ENCODE measurements at regions not wholly inside any gene's neighbourhood (a gene's known extent, or its start where the extent isn't known, plus 50 kb on each side); places are given as distances from the start of the nearest gene placed in this dataset.

DNA sequence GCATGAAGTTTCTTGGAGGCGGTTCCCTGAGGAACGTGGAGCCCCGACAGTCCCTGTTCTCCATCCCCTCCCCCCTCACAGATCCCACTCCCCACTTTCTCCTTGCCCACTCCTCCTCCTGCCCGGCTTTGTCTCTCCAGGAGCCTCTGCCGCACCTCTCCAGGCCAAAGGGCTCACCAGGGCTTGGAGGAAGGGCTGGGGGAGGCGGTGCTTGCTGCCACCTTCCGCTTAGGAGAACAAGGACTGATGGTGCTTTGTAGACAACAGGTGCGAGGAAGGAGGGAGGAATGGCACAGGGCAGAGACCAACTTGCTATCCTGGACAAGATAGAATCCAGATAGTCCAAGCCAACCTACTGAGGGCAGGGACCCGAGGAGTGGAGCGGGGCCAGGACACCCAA lies 103.5 kb upstream of the SMAD3 start:
- TF ChIP-seq, protein P1, sequence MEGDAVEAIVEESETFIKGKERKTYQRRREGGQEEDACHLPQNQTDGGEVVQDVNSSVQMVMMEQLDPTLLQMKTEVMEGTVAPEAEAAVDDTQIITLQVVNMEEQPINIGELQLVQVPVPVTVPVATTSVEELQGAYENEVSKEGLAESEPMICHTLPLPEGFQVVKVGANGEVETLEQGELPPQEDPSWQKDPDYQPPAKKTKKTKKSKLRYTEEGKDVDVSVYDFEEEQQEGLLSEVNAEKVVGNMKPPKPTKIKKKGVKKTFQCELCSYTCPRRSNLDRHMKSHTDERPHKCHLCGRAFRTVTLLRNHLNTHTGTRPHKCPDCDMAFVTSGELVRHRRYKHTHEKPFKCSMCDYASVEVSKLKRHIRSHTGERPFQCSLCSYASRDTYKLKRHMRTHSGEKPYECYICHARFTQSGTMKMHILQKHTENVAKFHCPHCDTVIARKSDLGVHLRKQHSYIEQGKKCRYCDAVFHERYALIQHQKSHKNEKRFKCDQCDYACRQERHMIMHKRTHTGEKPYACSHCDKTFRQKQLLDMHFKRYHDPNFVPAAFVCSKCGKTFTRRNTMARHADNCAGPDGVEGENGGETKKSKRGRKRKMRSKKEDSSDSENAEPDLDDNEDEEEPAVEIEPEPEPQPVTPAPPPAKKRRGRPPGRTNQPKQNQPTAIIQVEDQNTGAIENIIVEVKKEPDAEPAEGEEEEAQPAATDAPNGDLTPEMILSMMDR (IDR thresholded peaks at IDR 0.05): no peak

DNA sequence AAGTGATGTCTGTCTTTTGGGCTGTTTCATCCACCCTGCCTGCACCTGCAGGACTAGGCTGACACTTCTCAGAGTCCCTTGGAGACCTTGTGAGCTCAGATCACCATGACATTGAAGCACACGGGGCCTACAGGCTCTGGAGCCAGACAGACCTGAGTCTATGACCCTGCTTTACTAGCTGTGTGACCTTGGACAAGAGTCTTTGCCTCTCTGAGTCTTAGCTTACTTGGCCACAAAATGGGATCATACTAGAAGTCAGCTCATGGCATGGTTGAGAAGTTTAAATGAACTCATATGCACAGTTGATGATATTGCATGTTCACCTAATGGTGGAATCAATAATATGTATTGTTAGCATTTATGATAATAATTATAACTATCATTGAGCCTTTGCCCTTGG lies 102.9 kb upstream of the SMAD3 start:
- DNase-seq: no peak
- no peak overlapping the region for H3K4me3 Mint-ChIP-seq
- peaks cover 7% of the 10 kb centered on the region for H3K27me3 Mint-ChIP-seq (ENCODE audit: low read depth, poor library complexity)
- TF ChIP-seq, protein P1 (IDR thresholded peaks at IDR 0.05): no peak
- no peaks in the 10 kb centered on the region for H3K9me3 Mint-ChIP-seq
- H3K4me1 Mint-ChIP-seq: peaks cover 39% of the 10 kb centered on the region
- no peak overlapping the region for H3K27ac Mint-ChIP-seq
- no peaks in the 10 kb centered on the region for H3K36me3 Mint-ChIP-seq (ENCODE audit: low read depth)

More for the DNA sequence above, 103.5 kb upstream of the SMAD3 start:
- Mint-ChIP-seq H3K27me3 (ENCODE audit: low read depth, poor library complexity) (peaks cover 7% of the 10 kb centered on the region), H3K36me3 (ENCODE audit: low read depth) (no peaks in the 10 kb centered on the region), H3K4me1 (peaks cover 39% of the 10 kb centered on the region), H3K9me3 (no peaks in the 10 kb centered on the region), H3K4me3 (no peak overlapping the region), H3K27ac (no peak overlapping the region)
- no peak for DNase-seq

DNA sequence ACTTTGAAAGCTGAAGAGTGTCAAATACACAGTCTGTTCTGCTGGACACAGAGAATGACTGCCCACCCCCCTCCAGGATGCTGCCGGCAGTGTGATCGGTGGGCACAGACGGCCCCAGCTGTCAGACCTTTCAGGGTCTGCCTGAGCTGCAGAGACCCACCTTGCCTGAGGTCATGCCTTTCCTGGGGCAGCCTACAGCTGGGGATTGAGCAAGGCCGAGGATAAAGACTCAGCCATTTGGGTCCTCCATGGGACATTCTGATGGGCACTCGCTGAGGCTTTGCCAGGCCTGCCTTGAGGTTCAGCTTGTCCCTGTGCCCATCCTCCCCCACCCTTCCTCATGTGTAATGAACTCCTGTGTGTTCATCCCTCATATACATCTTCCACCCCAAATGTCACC lies 102.3 kb upstream of the SMAD3 start:
- H3K4me3 Mint-ChIP-seq: no peak overlapping the region
- H3K27ac Mint-ChIP-seq: no peak overlapping the region
- H3K4me1 Mint-ChIP-seq: peaks cover 39% of the 10 kb centered on the region
- DNase-seq: no peak
- peaks cover 7% of the 10 kb centered on the region for H3K27me3 Mint-ChIP-seq (ENCODE audit: low read depth, poor library complexity)
- TF ChIP-seq, protein P1 (IDR thresholded peaks at IDR 0.05): no peak
- no peaks in the 10 kb centered on the region for H3K36me3 Mint-ChIP-seq (ENCODE audit: low read depth)
- no peaks in the 10 kb centered on the region for H3K9me3 Mint-ChIP-seq

DNA sequence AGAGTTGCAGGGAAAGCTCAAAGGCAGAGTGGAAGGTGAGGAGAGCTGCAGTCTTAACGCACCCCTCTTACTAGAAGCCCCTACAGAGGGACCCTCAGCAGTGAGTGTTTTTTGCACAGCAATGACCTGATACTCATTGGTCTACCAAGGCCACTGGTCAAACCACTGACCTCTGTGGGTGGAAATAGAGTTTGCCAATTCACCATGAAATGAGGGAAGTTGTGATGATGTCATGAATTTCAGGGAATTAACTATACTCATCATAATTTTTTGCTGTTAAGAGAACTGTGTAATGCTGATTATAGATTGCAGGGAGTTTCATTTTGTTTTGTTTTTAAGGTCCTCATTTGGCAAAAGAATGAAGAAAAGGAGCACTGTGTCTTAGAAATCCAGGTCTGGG lies 101.7 kb upstream of the SMAD3 start:
- Mint-ChIP-seq H3K4me3 (no peak overlapping the region), H3K9me3 (no peaks in the 10 kb centered on the region), H3K36me3 (ENCODE audit: low read depth) (no peaks in the 10 kb centered on the region), H3K27ac (no peak overlapping the region), H3K27me3 (ENCODE audit: low read depth, poor library complexity) (peaks cover 7% of the 10 kb centered on the region), H3K4me1 (peaks cover 39% of the 10 kb centered on the region)
- TF ChIP-seq, protein P1 (IDR thresholded peaks at IDR 0.05): no peak
- no peak for DNase-seq

DNA sequence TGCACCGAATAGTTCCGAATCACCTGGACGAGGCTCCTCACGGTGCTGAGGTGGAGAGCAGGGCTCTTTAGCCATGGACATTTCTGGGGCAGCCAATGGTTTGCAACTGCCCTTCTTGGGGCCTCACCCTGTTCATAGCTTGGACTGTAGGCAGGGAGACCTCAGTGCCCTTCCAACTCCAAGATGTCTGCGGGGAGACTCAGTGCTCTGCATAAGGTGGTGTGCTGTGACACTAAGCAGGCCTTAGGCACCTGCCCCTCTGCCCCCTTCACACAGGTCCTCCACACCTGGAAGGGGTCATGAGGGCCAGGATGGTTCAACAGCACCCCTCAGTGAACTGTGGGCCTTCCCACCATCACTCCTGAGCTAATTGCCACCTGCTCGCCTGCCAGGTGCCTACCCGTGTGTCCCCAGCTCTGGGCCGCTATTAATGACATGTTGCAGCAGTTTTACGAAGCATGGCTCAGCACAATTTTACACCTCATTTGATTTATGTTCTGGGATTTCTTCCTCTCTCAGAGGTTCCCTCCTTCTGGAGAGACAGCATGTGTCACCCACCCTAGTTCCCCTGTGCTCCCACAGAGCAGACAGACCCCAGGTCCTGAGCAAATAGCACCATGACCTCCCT lies 101.2 kb upstream of the SMAD3 start:
- DNase-seq: no peak
- H3K27me3 Mint-ChIP-seq (ENCODE audit: low read depth, poor library complexity): peaks cover 7% of the 10 kb centered on the region
- no peak overlapping the region for H3K4me3 Mint-ChIP-seq
- peaks cover 42% of the 10 kb centered on the region for H3K4me1 Mint-ChIP-seq
- TF ChIP-seq, protein P1 (IDR thresholded peaks at IDR 0.05): no peak
- H3K27ac Mint-ChIP-seq: no peak overlapping the region
- H3K36me3 Mint-ChIP-seq (ENCODE audit: low read depth): no peaks in the 10 kb centered on the region
- no peaks in the 10 kb centered on the region for H3K9me3 Mint-ChIP-seq

DNA sequence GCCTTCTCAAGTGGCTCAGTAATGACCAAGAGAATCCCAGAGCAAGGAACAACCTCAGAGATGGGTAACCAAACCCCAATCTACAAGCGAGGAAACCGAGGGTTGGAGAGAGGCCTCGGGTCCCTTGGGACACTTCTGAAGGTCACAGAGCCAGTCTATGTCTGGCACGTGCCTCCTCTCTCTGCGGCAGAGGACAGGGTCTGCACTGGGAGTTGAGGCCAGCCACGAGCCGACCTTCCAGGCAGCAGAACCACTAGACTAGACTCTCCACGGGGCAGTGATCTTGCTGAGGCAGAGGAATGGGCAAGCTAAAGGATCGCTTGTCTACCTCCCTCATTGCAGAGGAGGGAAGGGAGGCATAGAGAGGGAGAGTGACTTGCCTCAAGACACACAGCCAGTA lies 100.6 kb upstream of the SMAD3 start:
- no peaks in the 10 kb centered on the region for H3K36me3 Mint-ChIP-seq (ENCODE audit: low read depth)
- H3K4me1 Mint-ChIP-seq: peaks cover 41% of the 10 kb centered on the region
- DNase-seq: no peak
- peaks cover 7% of the 10 kb centered on the region for H3K27me3 Mint-ChIP-seq (ENCODE audit: low read depth, poor library complexity)
- H3K9me3 Mint-ChIP-seq: no peaks in the 10 kb centered on the region
- no peak overlapping the region for H3K27ac Mint-ChIP-seq
- no peak overlapping the region for H3K4me3 Mint-ChIP-seq
- TF ChIP-seq, protein P1 (IDR thresholded peaks at IDR 0.05): no peak

Data from nephron progenitor cell (in vitro differentiated cells).